ENCODE measurements at regions not wholly inside any gene's neighbourhood (a gene's known extent, or its start where the extent isn't known, plus 50 kb on each side); places are given as distances from the start of the nearest gene placed in this dataset.
"Not testable (repeated sequence)": the region's sequence is repeated elsewhere in the genome, so short reads cannot be mapped to it uniquely, and the experiment has no call there.

- no peak overlapping the region for H3K27ac ChIP-seq (ENCODE audit: low read depth in 2 of 2, low read length in 2 of 2)
- no peaks in the 10 kb centered on the region for H3K9me3 ChIP-seq (ENCODE audit: control insufficient read depth in 2 of 2, low read length in 2 of 2)
- H3K4me1 ChIP-seq (ENCODE audit: control insufficient read depth in 2 of 2, insufficient read depth in 2 of 2, low read length in 2 of 2): no peaks in the 10 kb centered on the region
- H3K27me3 ChIP-seq (ENCODE audit: control insufficient read depth in 2 of 2, insufficient read depth in 2 of 2, low read length in 2 of 2): no peaks in the 10 kb centered on the region
- no peak overlapping the region for H3K9ac ChIP-seq (ENCODE audit: low read depth in 1 of 2, low read length in 2 of 2)
- no peak overlapping the region for H3K4me3 ChIP-seq (ENCODE audit: low read length in 2 of 2)
- H3K36me3 ChIP-seq (ENCODE audit: control insufficient read depth in 2 of 2, insufficient read depth in 2 of 2, low read length in 2 of 2): no peaks in the 10 kb centered on the region
These were observed 52.8 kb upstream of the IL1RAPL2 start for GRCh38 chrX:104513162-104513561.

DNA sequence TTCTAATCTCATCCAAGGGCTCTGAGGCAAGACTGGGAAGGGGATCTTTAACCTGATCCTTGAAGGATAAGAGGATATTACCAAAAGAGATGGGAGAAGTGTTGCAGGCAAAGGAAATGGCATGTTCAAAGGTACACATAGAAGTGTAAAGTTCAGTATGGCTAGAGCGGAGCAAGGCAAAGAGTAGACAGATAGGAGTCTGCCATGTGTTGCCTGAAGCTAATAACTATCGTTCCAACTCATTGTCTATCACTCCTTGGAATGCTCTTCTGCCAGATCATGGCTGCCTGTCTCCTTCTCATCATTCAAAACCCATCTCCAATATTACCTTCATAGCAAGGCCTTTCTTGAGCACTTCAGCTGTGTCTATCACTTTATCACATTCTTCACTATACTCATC is 55.2 kb upstream of the IL1RAPL2 start:
- Histone ChIP-seq H3K27me3 (ENCODE audit: control insufficient read depth in 2 of 2, insufficient read depth in 2 of 2, low read length in 2 of 2) (peaks cover 0 to 2% of the 10 kb centered on the region in 2 donors), H3K4me1 (ENCODE audit: control insufficient read depth in 2 of 2, insufficient read depth in 2 of 2, low read length in 2 of 2) (no peaks in the 10 kb centered on the region), H3K4me3 (ENCODE audit: low read length in 2 of 2) (no peak overlapping the region), H3K36me3 (ENCODE audit: control insufficient read depth in 2 of 2, insufficient read depth in 2 of 2, low read length in 2 of 2) (no peaks in the 10 kb centered on the region), H3K27ac (ENCODE audit: low read depth in 2 of 2, low read length in 2 of 2) (no peak overlapping the region), H3K9me3 (ENCODE audit: control insufficient read depth in 2 of 2, low read length in 2 of 2) (no peaks in the 10 kb centered on the region), H3K9ac (ENCODE audit: low read depth in 1 of 2, low read length in 2 of 2) (no peak overlapping the region)

DNA sequence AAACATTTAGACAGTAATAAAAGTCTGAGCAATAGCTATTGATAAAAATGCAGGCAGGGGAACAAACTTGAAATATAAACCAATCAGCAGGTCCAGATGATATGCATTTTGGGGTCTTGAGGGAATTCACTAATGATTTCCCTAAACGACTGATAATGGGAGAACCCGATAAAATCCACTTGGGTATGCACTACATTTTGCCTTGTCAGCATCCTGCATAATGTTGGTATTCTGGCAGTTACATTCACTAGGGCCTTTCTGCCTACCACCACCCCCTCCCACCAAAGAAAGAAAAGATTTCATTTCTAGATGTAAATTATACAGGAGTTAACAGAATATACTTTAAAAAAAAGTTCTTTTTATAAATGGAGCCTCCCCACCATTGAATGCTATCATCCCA is 63.5 kb upstream of the IL1RAPL2 start:
- H3K36me3 ChIP-seq (ENCODE audit: control insufficient read depth in 2 of 2, insufficient read depth in 2 of 2, low read length in 2 of 2): no peaks in the 10 kb centered on the region
- no peak overlapping the region for H3K9ac ChIP-seq (ENCODE audit: low read depth in 1 of 2, low read length in 2 of 2)
- no peaks in the 10 kb centered on the region for H3K4me1 ChIP-seq (ENCODE audit: control insufficient read depth in 2 of 2, insufficient read depth in 2 of 2, low read length in 2 of 2)
- H3K27me3 ChIP-seq (ENCODE audit: control insufficient read depth in 2 of 2, insufficient read depth in 2 of 2, low read length in 2 of 2): peaks cover 0 to under 1% of the 10 kb centered on the region in 2 donors
- H3K4me3 ChIP-seq (ENCODE audit: low read length in 2 of 2): no peak overlapping the region
- no peaks in the 10 kb centered on the region for H3K9me3 ChIP-seq (ENCODE audit: control insufficient read depth in 2 of 2, low read length in 2 of 2)
- H3K27ac ChIP-seq (ENCODE audit: low read depth in 2 of 2, low read length in 2 of 2): no peak overlapping the region

GRCh38 chrX:104488811-104489210 is 77.2 kb upstream of the IL1RAPL2 start:
- Histone ChIP-seq H3K4me1 (ENCODE audit: control insufficient read depth in 2 of 2, insufficient read depth in 2 of 2, low read length in 2 of 2) (no peaks in the 10 kb centered on the region), H3K27me3 (ENCODE audit: control insufficient read depth in 2 of 2, insufficient read depth in 2 of 2, low read length in 2 of 2) (peaks cover 0 to 4% of the 10 kb centered on the region in 2 donors), H3K9ac (ENCODE audit: low read depth in 1 of 2, low read length in 2 of 2) (no peak overlapping the region), H3K36me3 (ENCODE audit: control insufficient read depth in 2 of 2, insufficient read depth in 2 of 2, low read length in 2 of 2) (no peaks in the 10 kb centered on the region), H3K27ac (ENCODE audit: low read depth in 2 of 2, low read length in 2 of 2) (no peak overlapping the region), H3K9me3 (ENCODE audit: control insufficient read depth in 2 of 2, low read length in 2 of 2) (no peaks in the 10 kb centered on the region), H3K4me3 (ENCODE audit: low read length in 2 of 2) (no peak overlapping the region)

DNA sequence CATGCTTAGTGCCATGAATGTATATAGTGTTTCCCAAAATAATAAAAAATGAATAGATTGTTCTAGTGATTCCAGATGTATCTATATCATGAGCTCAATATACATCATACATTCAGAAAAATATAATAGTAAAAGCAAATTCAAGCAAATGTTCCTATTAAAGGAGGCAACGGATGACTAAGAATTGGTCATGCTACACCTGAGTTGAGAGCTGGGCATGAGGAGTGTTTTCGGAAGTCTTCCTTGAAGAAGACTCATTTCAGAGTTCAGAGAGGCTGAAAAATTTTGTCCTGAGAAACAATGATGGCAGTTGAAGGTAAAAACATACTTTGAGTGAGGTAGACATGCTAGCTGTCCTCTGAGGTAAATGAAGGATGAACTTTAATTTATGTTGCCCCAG is 79.3 kb upstream of the IL1RAPL2 start:
- H3K27me3 ChIP-seq (ENCODE audit: control insufficient read depth in 2 of 2, insufficient read depth in 2 of 2, low read length in 2 of 2): no peaks in the 10 kb centered on the region

DNA sequence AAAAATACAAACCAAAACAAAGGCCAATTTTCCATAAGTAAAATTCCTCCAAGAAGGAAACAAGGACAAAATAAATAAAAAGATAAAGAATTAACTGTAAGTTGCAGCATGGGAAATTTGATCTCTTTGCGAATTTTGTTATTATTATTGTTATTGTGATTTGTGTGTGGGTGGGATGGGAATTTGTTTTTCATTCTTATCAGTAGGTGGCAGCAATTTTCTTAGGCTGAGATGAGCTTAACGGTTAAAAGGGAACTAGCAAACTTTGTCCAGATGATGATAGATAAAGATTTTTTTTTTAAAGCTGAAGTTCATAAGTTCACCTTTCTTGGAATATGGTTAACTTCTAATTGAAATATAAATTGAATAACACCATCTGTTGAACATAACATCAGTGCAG is 83.2 kb upstream of the IL1RAPL2 start:
- H3K36me3 ChIP-seq (ENCODE audit: control insufficient read depth in 2 of 2, insufficient read depth in 2 of 2, low read length in 2 of 2): no peaks in the 10 kb centered on the region
- H3K4me3 ChIP-seq (ENCODE audit: low read length in 2 of 2): no peak overlapping the region

More for the DNA sequence above, 79.3 kb upstream of the IL1RAPL2 start:
- Histone ChIP-seq H3K4me3 (ENCODE audit: low read length in 2 of 2) (no peak overlapping the region), H3K9ac (ENCODE audit: low read depth in 1 of 2, low read length in 2 of 2) (no peak overlapping the region), H3K9me3 (ENCODE audit: control insufficient read depth in 2 of 2, low read length in 2 of 2) (no peaks in the 10 kb centered on the region), H3K27ac (ENCODE audit: low read depth in 2 of 2, low read length in 2 of 2) (no peak overlapping the region), H3K4me1 (ENCODE audit: control insufficient read depth in 2 of 2, insufficient read depth in 2 of 2, low read length in 2 of 2) (no peaks in the 10 kb centered on the region), H3K36me3 (ENCODE audit: control insufficient read depth in 2 of 2, insufficient read depth in 2 of 2, low read length in 2 of 2) (no peaks in the 10 kb centered on the region)

DNA sequence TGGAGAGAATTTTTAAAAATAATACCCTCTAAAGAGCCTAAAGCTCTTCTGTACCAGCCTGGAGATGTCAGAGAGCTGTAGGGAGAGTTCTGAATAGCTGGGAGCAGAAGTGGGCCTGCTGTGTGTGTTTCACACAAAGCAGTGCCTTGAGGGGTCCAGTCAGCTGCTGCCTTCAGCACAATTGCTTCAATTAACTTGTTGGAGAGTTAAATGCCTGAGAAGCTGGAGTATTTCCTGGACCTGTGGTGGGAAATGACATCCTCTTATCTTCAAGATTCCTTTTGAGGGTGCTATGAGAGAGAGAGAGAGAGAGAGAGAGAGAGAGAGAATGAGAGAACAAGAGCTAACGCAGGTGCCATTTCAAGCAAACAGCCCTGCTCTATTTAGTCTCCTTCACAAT is 96.2 kb upstream of the IL1RAPL2 start:
- no peaks in the 10 kb centered on the region for H3K36me3 ChIP-seq (ENCODE audit: control insufficient read depth in 2 of 2, insufficient read depth in 2 of 2, low read length in 2 of 2)
- no peaks in the 10 kb centered on the region for H3K9me3 ChIP-seq (ENCODE audit: control insufficient read depth in 2 of 2, low read length in 2 of 2)

More for the DNA sequence above, 83.2 kb upstream of the IL1RAPL2 start:
- H3K4me1 ChIP-seq (ENCODE audit: control insufficient read depth in 2 of 2, insufficient read depth in 2 of 2, low read length in 2 of 2): no peaks in the 10 kb centered on the region
- peaks cover 0 to 5% of the 10 kb centered on the region in 2 donors for H3K27me3 ChIP-seq (ENCODE audit: control insufficient read depth in 2 of 2, insufficient read depth in 2 of 2, low read length in 2 of 2)
- H3K27ac ChIP-seq (ENCODE audit: low read depth in 2 of 2, low read length in 2 of 2): no peak overlapping the region
- H3K9ac ChIP-seq (ENCODE audit: low read depth in 1 of 2, low read length in 2 of 2): no peak overlapping the region
- no peaks in the 10 kb centered on the region for H3K9me3 ChIP-seq (ENCODE audit: control insufficient read depth in 2 of 2, low read length in 2 of 2)

GRCh38 chrX:104459796-104460195 is 106.2 kb upstream of the IL1RAPL2 start:
- H3K36me3 ChIP-seq (ENCODE audit: control insufficient read depth in 2 of 2, insufficient read depth in 2 of 2, low read length in 2 of 2): no peaks in the 10 kb centered on the region
- H3K4me3 ChIP-seq (ENCODE audit: low read length in 2 of 2): no peak overlapping the region
- no peaks in the 10 kb centered on the region for H3K9me3 ChIP-seq (ENCODE audit: control insufficient read depth in 2 of 2, low read length in 2 of 2)
- no peaks in the 10 kb centered on the region for H3K27me3 ChIP-seq (ENCODE audit: control insufficient read depth in 2 of 2, insufficient read depth in 2 of 2, low read length in 2 of 2)
- H3K4me1 ChIP-seq (ENCODE audit: control insufficient read depth in 2 of 2, insufficient read depth in 2 of 2, low read length in 2 of 2): no peaks in the 10 kb centered on the region
- H3K27ac ChIP-seq (ENCODE audit: low read depth in 2 of 2, low read length in 2 of 2): no peak overlapping the region
- no peak overlapping the region for H3K9ac ChIP-seq (ENCODE audit: low read depth in 1 of 2, low read length in 2 of 2)

More for the DNA sequence above, 96.2 kb upstream of the IL1RAPL2 start:
- no peak overlapping the region for H3K9ac ChIP-seq (ENCODE audit: low read depth in 1 of 2, low read length in 2 of 2)
- H3K27ac ChIP-seq (ENCODE audit: low read depth in 2 of 2, low read length in 2 of 2): no peak overlapping the region
- H3K4me1 ChIP-seq (ENCODE audit: control insufficient read depth in 2 of 2, insufficient read depth in 2 of 2, low read length in 2 of 2): no peaks in the 10 kb centered on the region
- peaks cover 0 to 3% of the 10 kb centered on the region in 2 donors for H3K27me3 ChIP-seq (ENCODE audit: control insufficient read depth in 2 of 2, insufficient read depth in 2 of 2, low read length in 2 of 2)
- no peak overlapping the region for H3K4me3 ChIP-seq (ENCODE audit: low read length in 2 of 2)

DNA sequence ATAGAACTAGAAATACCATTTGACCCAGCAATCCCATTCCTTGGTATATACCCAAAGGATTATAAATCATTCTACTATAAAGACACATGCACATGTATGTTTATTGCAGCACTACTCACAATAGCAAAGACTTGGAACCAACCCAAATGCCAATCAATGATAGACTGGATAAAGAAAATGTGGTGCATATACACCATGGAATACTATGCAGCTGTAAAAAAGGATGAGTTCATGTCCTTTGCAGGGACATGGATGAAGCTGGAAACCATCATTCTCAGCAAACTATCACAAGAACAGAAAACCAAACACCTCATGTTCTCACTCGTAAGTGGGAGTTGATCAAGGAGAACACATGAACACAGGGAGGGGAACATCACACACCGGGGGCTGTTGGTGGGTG is 108.9 kb upstream of the IL1RAPL2 start:
- not testable (repeated sequence) for H3K36me3 ChIP-seq (ENCODE audit: control insufficient read depth in 2 of 2, insufficient read depth in 2 of 2, low read length in 2 of 2); H3K4me1 ChIP-seq (ENCODE audit: control insufficient read depth in 2 of 2, insufficient read depth in 2 of 2, low read length in 2 of 2); H3K9me3 ChIP-seq (ENCODE audit: control insufficient read depth in 2 of 2, low read length in 2 of 2); H3K4me3 ChIP-seq (ENCODE audit: low read length in 2 of 2); H3K27me3 ChIP-seq (ENCODE audit: control insufficient read depth in 2 of 2, insufficient read depth in 2 of 2, low read length in 2 of 2); H3K9ac ChIP-seq (ENCODE audit: low read depth in 1 of 2, low read length in 2 of 2); H3K27ac ChIP-seq (ENCODE audit: low read depth in 2 of 2, low read length in 2 of 2)

DNA sequence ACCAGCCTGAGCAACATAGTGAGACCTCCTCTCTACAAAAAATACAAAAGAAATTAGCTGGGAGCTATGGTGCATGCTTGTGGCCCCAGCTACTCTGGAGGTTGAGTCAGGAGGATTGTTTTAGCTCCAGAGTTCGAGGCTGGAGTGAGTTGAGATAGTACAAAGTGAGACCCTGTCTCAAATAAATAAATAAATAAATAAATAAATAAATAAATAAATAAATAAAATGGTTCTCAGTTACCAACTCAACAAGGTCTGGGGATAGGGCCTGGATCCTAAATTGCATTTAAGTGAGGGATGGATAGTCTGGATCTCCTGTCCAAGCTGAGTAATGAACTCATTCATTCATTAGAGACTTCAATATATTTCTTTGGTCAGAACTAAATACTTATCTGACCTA is 115.7 kb upstream of the IL1RAPL2 start:
- peaks cover 0 to 5% of the 10 kb centered on the region in 2 donors for H3K27me3 ChIP-seq (ENCODE audit: control insufficient read depth in 2 of 2, insufficient read depth in 2 of 2, low read length in 2 of 2)
- no peak overlapping the region for H3K9ac ChIP-seq (ENCODE audit: low read depth in 1 of 2, low read length in 2 of 2)
- no peak overlapping the region for H3K27ac ChIP-seq (ENCODE audit: low read depth in 2 of 2, low read length in 2 of 2)
- no peaks in the 10 kb centered on the region for H3K9me3 ChIP-seq (ENCODE audit: control insufficient read depth in 2 of 2, low read length in 2 of 2)
- no peaks in the 10 kb centered on the region for H3K36me3 ChIP-seq (ENCODE audit: control insufficient read depth in 2 of 2, insufficient read depth in 2 of 2, low read length in 2 of 2)
- H3K4me3 ChIP-seq (ENCODE audit: low read length in 2 of 2): no peak overlapping the region
- H3K4me1 ChIP-seq (ENCODE audit: control insufficient read depth in 2 of 2, insufficient read depth in 2 of 2, low read length in 2 of 2): no peaks in the 10 kb centered on the region

DNA sequence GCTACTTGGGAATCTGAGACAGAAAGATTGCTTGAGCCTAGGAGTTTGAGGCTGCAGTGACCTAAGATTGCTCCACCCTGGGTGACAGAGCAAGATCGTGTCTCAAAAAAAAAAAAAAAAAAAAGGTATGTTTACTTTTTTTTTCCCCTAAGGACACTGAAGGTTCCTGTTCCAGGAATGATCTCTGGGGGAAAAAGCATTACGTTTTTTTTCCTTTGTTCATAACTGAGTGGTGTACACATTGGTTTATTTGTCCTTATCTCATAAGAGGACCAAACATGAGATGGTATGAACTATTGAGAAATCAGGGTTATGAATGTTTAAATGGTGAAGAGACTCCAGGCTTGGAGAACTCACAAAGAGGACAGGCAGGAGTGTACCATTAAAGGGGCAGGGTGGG is 120.4 kb upstream of the IL1RAPL2 start:
- Histone ChIP-seq H3K4me1 (ENCODE audit: control insufficient read depth in 2 of 2, insufficient read depth in 2 of 2, low read length in 2 of 2) (no peaks in the 10 kb centered on the region), H3K4me3 (ENCODE audit: low read length in 2 of 2) (no peak overlapping the region), H3K27me3 (ENCODE audit: control insufficient read depth in 2 of 2, insufficient read depth in 2 of 2, low read length in 2 of 2) (peaks cover 0 to 5% of the 10 kb centered on the region in 2 donors), H3K27ac (ENCODE audit: low read depth in 2 of 2, low read length in 2 of 2) (no peak overlapping the region), H3K36me3 (ENCODE audit: control insufficient read depth in 2 of 2, insufficient read depth in 2 of 2, low read length in 2 of 2) (no peaks in the 10 kb centered on the region), H3K9ac (ENCODE audit: low read depth in 1 of 2, low read length in 2 of 2) (no peak overlapping the region), H3K9me3 (ENCODE audit: control insufficient read depth in 2 of 2, low read length in 2 of 2) (no peaks in the 10 kb centered on the region)
